ENCODE measurements at regions not wholly inside any gene's neighbourhood (a gene's known extent, or its start where the extent isn't known, plus 50 kb on each side); places are given as distances from the start of the nearest gene placed in this dataset.

GRCh38 chr4:104890598-104891275 lies 255.9 kb upstream of the TET2 start:
- no peak for TF ChIP-seq CTCF (IDR thresholded peaks at IDR 0.05; ENCODE audit: low read depth, low read length, missing control alignments)
- H3K4me3 ChIP-seq (replicated peaks; ENCODE audit: low read depth, low read length) = no peak overlapping the region
- DNase-seq (ENCODE audit: extremely low read depth, low read depth) = no peak

GRCh38 chr4:104896660-104897645 lies 249.7 kb upstream of the TET2 start:
- H3K4me3 ChIP-seq (replicated peaks; ENCODE audit: low read depth, low read length) = no peak overlapping the region
- TF ChIP-seq CTCF (IDR thresholded peaks at IDR 0.05; ENCODE audit: low read depth, low read length, missing control alignments) = no peak
- no peak for DNase-seq (ENCODE audit: extremely low read depth, low read depth)

DNA sequence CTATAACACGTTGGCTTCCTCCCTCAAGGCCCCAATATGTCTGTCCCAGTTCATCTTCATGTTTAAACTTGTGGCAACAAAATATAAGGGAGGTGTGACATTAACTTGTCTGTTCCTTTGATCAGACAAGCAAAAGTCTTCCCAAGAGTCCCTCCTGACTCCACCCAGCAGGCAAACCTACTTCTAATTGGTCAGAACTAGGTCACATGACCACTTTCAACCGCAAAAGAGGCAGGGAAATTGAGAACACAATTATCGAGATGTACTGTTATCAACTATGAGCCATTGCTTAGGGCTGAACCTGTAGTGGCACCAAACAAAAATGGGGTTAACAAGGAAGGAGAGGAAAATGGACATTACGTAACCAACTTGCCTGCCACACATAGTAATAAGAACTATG lies 246.8 kb upstream of the TET2 start:
- DNase-seq (ENCODE audit: extremely low read depth, low read depth) = no peak

DNA sequence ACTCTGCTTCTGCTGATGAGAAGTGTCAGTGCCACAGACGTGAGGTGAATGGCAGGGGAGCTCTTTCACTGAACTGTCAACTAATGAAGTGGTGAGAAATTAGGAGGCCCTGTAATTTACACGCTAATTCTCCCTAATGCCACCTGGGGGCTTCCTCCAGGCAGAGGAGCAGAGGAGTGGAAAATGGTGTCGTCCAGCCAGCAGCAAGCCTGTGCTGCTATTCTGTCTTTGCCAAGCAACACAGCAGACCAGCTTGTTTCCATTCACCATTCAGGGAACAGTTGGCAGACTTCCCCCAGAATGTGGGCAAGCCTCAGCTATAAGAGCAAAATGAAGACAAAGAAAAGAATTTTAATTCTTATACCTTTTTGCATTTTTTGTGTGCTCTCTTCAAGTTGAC lies 245.2 kb upstream of the TET2 start:
- DNase-seq (ENCODE audit: extremely low read depth, low read depth) = no peak
- no peak for TF ChIP-seq CTCF (IDR thresholded peaks at IDR 0.05; ENCODE audit: low read depth, low read length, missing control alignments)
- no peak overlapping the region for H3K4me3 ChIP-seq (replicated peaks; ENCODE audit: low read depth, low read length)

More for the DNA sequence above, 246.8 kb upstream of the TET2 start:
- no peak overlapping the region for H3K4me3 ChIP-seq (replicated peaks; ENCODE audit: low read depth, low read length)
- TF ChIP-seq CTCF (IDR thresholded peaks at IDR 0.05; ENCODE audit: low read depth, low read length, missing control alignments) = no peak

- no peak for TF ChIP-seq CTCF (IDR thresholded peaks at IDR 0.05; ENCODE audit: low read depth, low read length, missing control alignments)
- no peak for DNase-seq (ENCODE audit: extremely low read depth, low read depth)
- no peak overlapping the region for H3K4me3 ChIP-seq (replicated peaks; ENCODE audit: low read depth, low read length)
These were observed 244.6 kb upstream of the TET2 start for GRCh38 chr4:104901961-104902605.

- no peak for DNase-seq (ENCODE audit: extremely low read depth, low read depth)
- no peak for TF ChIP-seq CTCF (IDR thresholded peaks at IDR 0.05; ENCODE audit: low read depth, low read length, missing control alignments)
- no peak overlapping the region for H3K4me3 ChIP-seq (replicated peaks; ENCODE audit: low read depth, low read length)
These were observed 241.6 kb upstream of the TET2 start for GRCh38 chr4:104905065-104905464.
